ENCODE measurements at regions not wholly inside any gene's neighbourhood (a gene's known extent, or its start where the extent isn't known, plus 50 kb on each side); places are given as distances from the start of the nearest gene placed in this dataset.

GRCh38 chr5:5589857-5590256, 167.4 kb downstream of the ICE1 start:
- Histone ChIP-seq H3K9ac (ENCODE audit: low read depth in 1 of 3, low read length in 3 of 3) (no peak overlapping the region), H3K27ac (ENCODE audit: low read depth, low read length) (no peak overlapping the region), H3K36me3 (ENCODE audit: control insufficient read depth in 3 of 3, insufficient read depth in 3 of 3, low read length in 3 of 3) (no peaks in the 10 kb centered on the region), H3K4me1 (ENCODE audit: control insufficient read depth in 3 of 3, insufficient read depth in 3 of 3, low read length in 3 of 3) (no peaks in the 10 kb centered on the region), H3K27me3 (ENCODE audit: control insufficient read depth in 3 of 3, insufficient read depth in 3 of 3, low read length in 3 of 3) (no peaks in the 10 kb centered on the region), H3K9me3 (ENCODE audit: control insufficient read depth in 3 of 3, low read length in 3 of 3) (no peaks in the 10 kb centered on the region), H3K4me3 (ENCODE audit: low read length in 3 of 3) (no peak overlapping the region)

- H3K27me3 ChIP-seq (ENCODE audit: control insufficient read depth in 3 of 3, insufficient read depth in 3 of 3, low read length in 3 of 3) = peaks cover 0 to 3% (median 0%) of the 10 kb centered on the region in 3 donors
- H3K9ac ChIP-seq (ENCODE audit: low read depth in 1 of 3, low read length in 3 of 3) = no peak overlapping the region
- no peaks in the 10 kb centered on the region for H3K36me3 ChIP-seq (ENCODE audit: control insufficient read depth in 3 of 3, insufficient read depth in 3 of 3, low read length in 3 of 3)
- H3K27ac ChIP-seq (ENCODE audit: low read depth, low read length) = no peak overlapping the region
- H3K4me3 ChIP-seq (ENCODE audit: low read length in 3 of 3) = no peak overlapping the region
- H3K9me3 ChIP-seq (ENCODE audit: control insufficient read depth in 3 of 3, low read length in 3 of 3) = no peaks in the 10 kb centered on the region
- no peaks in the 10 kb centered on the region for H3K4me1 ChIP-seq (ENCODE audit: control insufficient read depth in 3 of 3, insufficient read depth in 3 of 3, low read length in 3 of 3)
Observed at GRCh38 chr5:5588887-5589826, 166.7 kb downstream of the ICE1 start.

- Histone ChIP-seq H3K36me3 (ENCODE audit: control insufficient read depth in 3 of 3, insufficient read depth in 3 of 3, low read length in 3 of 3) (no peaks in the 10 kb centered on the region), H3K4me3 (ENCODE audit: low read length in 3 of 3) (no peak overlapping the region), H3K27me3 (ENCODE audit: control insufficient read depth in 3 of 3, insufficient read depth in 3 of 3, low read length in 3 of 3) (peaks cover 0 to 3% (median 0%) of the 10 kb centered on the region in 3 donors), H3K4me1 (ENCODE audit: control insufficient read depth in 3 of 3, insufficient read depth in 3 of 3, low read length in 3 of 3) (no peaks in the 10 kb centered on the region), H3K9me3 (ENCODE audit: control insufficient read depth in 3 of 3, low read length in 3 of 3) (no peaks in the 10 kb centered on the region), H3K27ac (ENCODE audit: low read depth, low read length) (no peak overlapping the region), H3K9ac (ENCODE audit: low read depth in 1 of 3, low read length in 3 of 3) (no peak overlapping the region)
Observed at GRCh38 chr5:5588386-5588785, 165.9 kb downstream of the ICE1 start.

- Histone ChIP-seq H3K27ac (ENCODE audit: low read depth, low read length) (no peak overlapping the region), H3K27me3 (ENCODE audit: control insufficient read depth in 3 of 3, insufficient read depth in 3 of 3, low read length in 3 of 3) (peaks cover 0 to 3% (median 0%) of the 10 kb centered on the region in 3 donors), H3K4me3 (ENCODE audit: low read length in 3 of 3) (no peak overlapping the region), H3K9ac (ENCODE audit: low read depth in 1 of 3, low read length in 3 of 3) (no peak overlapping the region), H3K36me3 (ENCODE audit: control insufficient read depth in 3 of 3, insufficient read depth in 3 of 3, low read length in 3 of 3) (no peaks in the 10 kb centered on the region), H3K4me1 (ENCODE audit: control insufficient read depth in 3 of 3, insufficient read depth in 3 of 3, low read length in 3 of 3) (no peaks in the 10 kb centered on the region), H3K9me3 (ENCODE audit: control insufficient read depth in 3 of 3, low read length in 3 of 3) (no peaks in the 10 kb centered on the region)
Observed at GRCh38 chr5:5587474-5587873, 165.0 kb downstream of the ICE1 start.

- H3K27ac ChIP-seq (ENCODE audit: low read depth, low read length) = no peak overlapping the region
- H3K9ac ChIP-seq (ENCODE audit: low read depth in 1 of 3, low read length in 3 of 3) = no peak overlapping the region
- H3K4me1 ChIP-seq (ENCODE audit: control insufficient read depth in 3 of 3, insufficient read depth in 3 of 3, low read length in 3 of 3) = no peaks in the 10 kb centered on the region
- H3K27me3 ChIP-seq (ENCODE audit: control insufficient read depth in 3 of 3, insufficient read depth in 3 of 3, low read length in 3 of 3) = peaks cover 0 to 3% (median 0%) of the 10 kb centered on the region in 3 donors
- no peak overlapping the region for H3K4me3 ChIP-seq (ENCODE audit: low read length in 3 of 3)
- no peaks in the 10 kb centered on the region for H3K36me3 ChIP-seq (ENCODE audit: control insufficient read depth in 3 of 3, insufficient read depth in 3 of 3, low read length in 3 of 3)
- no peaks in the 10 kb centered on the region for H3K9me3 ChIP-seq (ENCODE audit: control insufficient read depth in 3 of 3, low read length in 3 of 3)
Observed at GRCh38 chr5:5586721-5587120, 164.2 kb downstream of the ICE1 start.

GRCh38 chr5:5585751-5586341, 163.4 kb downstream of the ICE1 start:
- Histone ChIP-seq H3K27me3 (ENCODE audit: control insufficient read depth in 3 of 3, insufficient read depth in 3 of 3, low read length in 3 of 3) (peaks cover 0 to 3% (median 0%) of the 10 kb centered on the region in 3 donors), H3K27ac (ENCODE audit: low read depth, low read length) (no peak overlapping the region), H3K36me3 (ENCODE audit: control insufficient read depth in 3 of 3, insufficient read depth in 3 of 3, low read length in 3 of 3) (no peaks in the 10 kb centered on the region), H3K4me3 (ENCODE audit: low read length in 3 of 3) (no peak overlapping the region), H3K4me1 (ENCODE audit: control insufficient read depth in 3 of 3, insufficient read depth in 3 of 3, low read length in 3 of 3) (no peaks in the 10 kb centered on the region), H3K9me3 (ENCODE audit: control insufficient read depth in 3 of 3, low read length in 3 of 3) (no peaks in the 10 kb centered on the region), H3K9ac (ENCODE audit: low read depth in 1 of 3, low read length in 3 of 3) (no peak overlapping the region)

GRCh38 chr5:5584751-5585150, 162.3 kb downstream of the ICE1 start:
- no peak overlapping the region for H3K4me3 ChIP-seq (ENCODE audit: low read length in 3 of 3)
- H3K4me1 ChIP-seq (ENCODE audit: control insufficient read depth in 3 of 3, insufficient read depth in 3 of 3, low read length in 3 of 3) = no peaks in the 10 kb centered on the region
- no peaks in the 10 kb centered on the region for H3K9me3 ChIP-seq (ENCODE audit: control insufficient read depth in 3 of 3, low read length in 3 of 3)
- peaks cover 0 to 3% (median 0%) of the 10 kb centered on the region in 3 donors for H3K27me3 ChIP-seq (ENCODE audit: control insufficient read depth in 3 of 3, insufficient read depth in 3 of 3, low read length in 3 of 3)
- H3K27ac ChIP-seq (ENCODE audit: low read depth, low read length) = no peak overlapping the region
- no peaks in the 10 kb centered on the region for H3K36me3 ChIP-seq (ENCODE audit: control insufficient read depth in 3 of 3, insufficient read depth in 3 of 3, low read length in 3 of 3)
- no peak overlapping the region for H3K9ac ChIP-seq (ENCODE audit: low read depth in 1 of 3, low read length in 3 of 3)

GRCh38 chr5:5584236-5584745, 161.8 kb downstream of the ICE1 start:
- Histone ChIP-seq H3K9me3 (ENCODE audit: control insufficient read depth in 3 of 3, low read length in 3 of 3) (no peaks in the 10 kb centered on the region), H3K27me3 (ENCODE audit: control insufficient read depth in 3 of 3, insufficient read depth in 3 of 3, low read length in 3 of 3) (peaks cover 0 to 3% (median 0%) of the 10 kb centered on the region in 3 donors), H3K9ac (ENCODE audit: low read depth in 1 of 3, low read length in 3 of 3) (no peak overlapping the region), H3K4me1 (ENCODE audit: control insufficient read depth in 3 of 3, insufficient read depth in 3 of 3, low read length in 3 of 3) (no peaks in the 10 kb centered on the region), H3K27ac (ENCODE audit: low read depth, low read length) (no peak overlapping the region), H3K36me3 (ENCODE audit: control insufficient read depth in 3 of 3, insufficient read depth in 3 of 3, low read length in 3 of 3) (no peaks in the 10 kb centered on the region), H3K4me3 (ENCODE audit: low read length in 3 of 3) (no peak overlapping the region)

- H3K27me3 ChIP-seq (ENCODE audit: control insufficient read depth in 3 of 3, insufficient read depth in 3 of 3, low read length in 3 of 3) = peaks cover 0 to 3% (median 0%) of the 10 kb centered on the region in 3 donors
- no peak overlapping the region for H3K27ac ChIP-seq (ENCODE audit: low read depth, low read length)
- H3K9ac ChIP-seq (ENCODE audit: low read depth in 1 of 3, low read length in 3 of 3) = no peak overlapping the region
- H3K36me3 ChIP-seq (ENCODE audit: control insufficient read depth in 3 of 3, insufficient read depth in 3 of 3, low read length in 3 of 3) = no peaks in the 10 kb centered on the region
- no peaks in the 10 kb centered on the region for H3K4me1 ChIP-seq (ENCODE audit: control insufficient read depth in 3 of 3, insufficient read depth in 3 of 3, low read length in 3 of 3)
- no peak overlapping the region for H3K4me3 ChIP-seq (ENCODE audit: low read length in 3 of 3)
- H3K9me3 ChIP-seq (ENCODE audit: control insufficient read depth in 3 of 3, low read length in 3 of 3) = no peaks in the 10 kb centered on the region
Observed at GRCh38 chr5:5583832-5584231, 161.4 kb downstream of the ICE1 start.

Data from skeletal muscle tissue (tissue), 3 donors.